Left colon (tissue), 2 donors: ENCODE measurements at regions not wholly inside any gene's neighbourhood (a gene's known extent, or its start where the extent isn't known, plus 50 kb on each side); places are given as distances from the start of the nearest gene placed in this dataset.
A peak's percentile ranks its signal among the peaks of the same experiment; 100 is the strongest.

ENCODE experiments used
- ATAC-seq: fragments of 200-7000 bp; cut with Tn5 transposase; one replicate; pipeline ENCODE4 v1.9.1; 2020; ENCODE audit warnings: mild to moderate bottlenecking, moderate library complexity
- DNase-seq, 2 donors: peaks; one replicate each; pipeline ENCODE4 v3.0.0-alpha.2; 2020
- intact Hi-C, 2 donors: fragments of 100-400 bp; cut with DNase I in 1 of 2; cut with micrococcal nuclease in 1 of 2; formaldehyde crosslinking; loops; one replicate each; pipeline versions ENCODE4 v1.11.2 to v1.14.0; 2022; cut with DNase I, micrococcal nuclease
- donor health status: DM: no; HTN: no; CAD: no.
- donor health status: DM: yes; HTN: yes; CAD: no.

- intact Hi-C loops, result no loop called here
Measured at GRCh38 chr15:97521381-97522285, 438.9 kb upstream of the ARRDC4 start.

GRCh38 chr15:97522347-97522746 lies 438.2 kb upstream of the ARRDC4 start:
- ATAC-seq (no peak), DNase-seq (no peak)
- intact Hi-C loops, result no loop called here

More at GRCh38 chr15:97521381-97522285, 438.9 kb upstream of the ARRDC4 start:
- ATAC-seq, result no peak
- DNase-seq, result no peak

- no peak for DNase-seq
- no peak for ATAC-seq
Measured at GRCh38 chr15:97525809-97526208, 434.7 kb upstream of the ARRDC4 start.

GRCh38 chr15:97528238-97528637 lies 432.3 kb upstream of the ARRDC4 start:
- intact Hi-C loops, result no loop called here
- ATAC-seq (no peak), DNase-seq (no peak)

More at GRCh38 chr15:97525809-97526208, 434.7 kb upstream of the ARRDC4 start:
- intact Hi-C loops, result no loop called here

- intact Hi-C loops, result no loop called here
- ATAC-seq, result no peak
- no peak for DNase-seq
Measured at GRCh38 chr15:97545799-97546198, 414.7 kb upstream of the ARRDC4 start.

- intact Hi-C loops, result no loop called here
- ATAC-seq (no peak), DNase-seq (no peak)
Measured at GRCh38 chr15:97547381-97547780, 413.1 kb upstream of the ARRDC4 start.

- intact Hi-C loops, result no loop called here
Measured at GRCh38 chr15:97561529-97561928, 399.0 kb upstream of the ARRDC4 start.

GRCh38 chr15:97563516-97563915 lies 397.0 kb upstream of the ARRDC4 start:
- intact Hi-C loops, result no loop called here
- ATAC-seq (no peak), DNase-seq (no peak)

More at GRCh38 chr15:97561529-97561928, 399.0 kb upstream of the ARRDC4 start:
- ATAC-seq (no peak), DNase-seq (no peak)

- ATAC-seq, result no peak
- intact Hi-C loops, result no loop called here
- DNase-seq, result no peak
Measured at GRCh38 chr15:97566961-97567360, 393.5 kb upstream of the ARRDC4 start.

GRCh38 chr15:97567411-97567810 lies 393.1 kb upstream of the ARRDC4 start:
- ATAC-seq (no peak), DNase-seq (no peak)
- intact Hi-C loops, result no loop called here

GRCh38 chr15:97576929-97577645 lies 383.4 kb upstream of the ARRDC4 start:
- intact Hi-C loops, result no loop called here
- peak; percentile 100 for ATAC-seq
- no peak for DNase-seq

GRCh38 chr15:97585408-97585807 lies 375.1 kb upstream of the ARRDC4 start:
- intact Hi-C loops, result no loop called here
- no peak for DNase-seq
- ATAC-seq, result no peak

GRCh38 chr15:97592778-97593177 lies 367.7 kb upstream of the ARRDC4 start:
- ATAC-seq, result no peak

GRCh38 chr15:97597801-97598200 lies 362.7 kb upstream of the ARRDC4 start:
- DNase-seq, result no peak

More at GRCh38 chr15:97592778-97593177, 367.7 kb upstream of the ARRDC4 start:
- intact Hi-C loops, result no loop called here
- DNase-seq, result no peak

GRCh38 chr15:97598353-97598798 lies 362.1 kb upstream of the ARRDC4 start:
- intact Hi-C loops, result no loop called here
- DNase-seq (no peak), ATAC-seq (no peak)

More at GRCh38 chr15:97597801-97598200, 362.7 kb upstream of the ARRDC4 start:
- intact Hi-C loops, result no loop called here
- ATAC-seq, result no peak

GRCh38 chr15:97600190-97600589 lies 360.3 kb upstream of the ARRDC4 start:
- DNase-seq, result no peak

GRCh38 chr15:97604677-97605076 lies 355.8 kb upstream of the ARRDC4 start:
- ATAC-seq (peak; percentile 100), DNase-seq (no peak)
- intact Hi-C loops, result no loop called here

More at GRCh38 chr15:97600190-97600589, 360.3 kb upstream of the ARRDC4 start:
- ATAC-seq, result no peak
- intact Hi-C loops, result no loop called here

- ATAC-seq, result no peak
- DNase-seq, result no peak
- intact Hi-C loops, result no loop called here
Measured at GRCh38 chr15:97615114-97615513, 345.4 kb upstream of the ARRDC4 start.

GRCh38 chr15:97623091-97623661 lies 337.3 kb upstream of the ARRDC4 start:
- no peak for DNase-seq
- no peak for ATAC-seq
- intact Hi-C loops, result no loop called here
